Keratinocyte (primary cell): ENCODE measurements at regions not wholly inside any gene's neighbourhood (a gene's known extent, or its start where the extent isn't known, plus 50 kb on each side); places are given as distances from the start of the nearest gene placed in this dataset.
A peak's percentile ranks its signal among the peaks of the same experiment; 100 is the strongest.

Source experiments
- DNase-seq: peaks from one replicate; pipeline ENCODE4 v3.0.0-alpha.2; 2011; ENCODE audit warnings: low read depth, missing footprints, low spot score
- FAIRE-seq: peaks from 2 replicates; lab custom pipeline; 2011; peaks lifted over from hg19 to GRCh38; lab: Jason Lieb, UNC
- H2AFZ ChIP-seq: 2 replicates; pipeline ENCODE4 v1.6.0; 2012; ENCODE audit warnings: low read length, control low read depth, inconsistent platforms; ENCODE audit not compliant: control insufficient read depth
- H3K27ac ChIP-seq: 2 replicates; pipeline ENCODE4 v1.5.1; 2011; ENCODE audit warnings: low read length; ENCODE audit not compliant: control insufficient read depth, insufficient read depth
- H3K27me3 ChIP-seq: 3 replicates; pipeline ENCODE4 v1.6.0; 2011; ENCODE audit warnings: low read length; ENCODE audit not compliant: control insufficient read depth, insufficient read depth; ENCODE audit errors: extremely low read depth
- H3K36me3 ChIP-seq, 2 experiments: 2 replicates in 1 of 2; 3 replicates in 1 of 2; pipeline ENCODE4 v1.5.1; 2011; ENCODE audit warnings: low read length in 2 of 2, mild to moderate bottlenecking in 1 of 2; ENCODE audit not compliant: control insufficient read depth in 2 of 2, insufficient read depth in 2 of 2; ENCODE audit errors: extremely low read depth in 1 of 2
- H3K4me1 ChIP-seq: 3 replicates; pipeline ENCODE4 v1.5.1; 2011; ENCODE audit warnings: low read length; ENCODE audit not compliant: control insufficient read depth, insufficient read depth; ENCODE audit errors: extremely low read depth
- H3K4me2 ChIP-seq: 3 replicates; pipeline ENCODE4 v1.6.0; 2011; ENCODE audit warnings: low read depth, low read length; ENCODE audit not compliant: control insufficient read depth, insufficient read depth; ENCODE audit errors: extremely low read depth
- H3K4me3 ChIP-seq, 3 experiments: fragments of 200-600 bp in 1 of 3; sonication (generic) in 1 of 3; 2 replicates in 2 of 3; 3 replicates in 1 of 3; pipeline ENCODE4 v1.5.1; 2011 to 2016; ENCODE audit warnings: low read length in 3 of 3, mild to moderate bottlenecking in 3 of 3, control low read depth in 2 of 3, inconsistent platforms in 1 of 3, low read depth in 1 of 3, mixed read lengths in 1 of 3, mixed run types in 1 of 3, moderate library complexity in 1 of 3; ENCODE audit not compliant: control insufficient read depth in 2 of 3, insufficient read depth in 2 of 3; ENCODE audit errors: extremely low read depth in 1 of 3
- H3K79me2 ChIP-seq: 2 replicates; pipeline ENCODE4 v1.6.0; 2012; ENCODE audit warnings: low read length; ENCODE audit not compliant: control insufficient read depth, insufficient read depth
- H3K9ac ChIP-seq: 3 replicates; pipeline ENCODE4 v1.6.0; 2011; ENCODE audit warnings: low read length; ENCODE audit not compliant: control insufficient read depth, insufficient read depth; ENCODE audit errors: extremely low read depth
- H3K9me1 ChIP-seq: 3 replicates; pipeline ENCODE4 v1.6.0; 2011; ENCODE audit warnings: low read length; ENCODE audit not compliant: control insufficient read depth, insufficient read depth; ENCODE audit errors: extremely low read depth
- H3K9me3 ChIP-seq: 2 replicates; pipeline ENCODE4 v1.5.1; 2012; ENCODE audit warnings: low read depth, low read length; ENCODE audit not compliant: control insufficient read depth
- H4K20me1 ChIP-seq: 3 replicates; pipeline ENCODE4 v1.6.0; 2011; ENCODE audit warnings: low read length; ENCODE audit not compliant: control insufficient read depth, insufficient read depth; ENCODE audit errors: extremely low read depth
- EZH2 ChIP-seq: IDR thresholded peaks from one replicate; pipeline ENCODE4 v1.6.1; 2012; ENCODE audit warnings: inconsistent platforms, mild to moderate bottlenecking, low read length, moderate library complexity
- dilution Hi-C: fragments of 300-500 bp; cut with MboI; formaldehyde crosslinking; loops from one replicate; pipeline ENCODE4 v1.7.0; 2020; ENCODE audit warnings: low sequenced_read_pairs; ENCODE audit not compliant: extremely low pct_ligation_motif_present
- TF ChIP-seq, protein P1 (sequence below), 3 experiments: IDR thresholded peaks in 1 of 3; conservative IDR thresholded peaks in 1 of 3; optimal IDR thresholded peaks in 1 of 3; 2 replicates in 2 of 3; 3 replicates in 1 of 3; pipeline versions ENCODE3 to v1.5.1; 2011; ENCODE audit warnings: low read length in 3 of 3, mild to moderate bottlenecking in 3 of 3, moderate library complexity in 2 of 3, control low read depth in 1 of 3, inconsistent platforms in 1 of 3; ENCODE audit not compliant: insufficient read depth in 2 of 3; ENCODE audit errors: extremely low read depth in 1 of 3

DNA sequence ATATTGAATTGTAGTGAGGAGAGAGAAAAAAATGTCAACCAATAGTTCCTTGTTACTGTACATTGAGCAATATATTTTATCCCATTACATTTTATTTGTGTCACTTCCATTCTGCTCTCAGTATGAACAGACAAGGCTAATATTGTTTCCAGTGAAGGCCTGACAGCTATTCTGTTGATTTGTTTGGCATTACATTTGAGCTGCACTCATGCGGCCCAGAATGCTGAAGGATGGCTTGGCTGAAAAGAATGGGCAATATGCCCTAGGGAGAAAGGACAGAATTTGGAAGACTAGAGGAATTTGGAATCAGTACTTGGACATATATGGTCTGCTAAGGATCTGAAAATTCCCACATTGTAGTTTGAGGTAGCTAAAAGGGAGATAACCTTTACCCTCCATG, 1294.4 kb downstream of the CDH8 start:
- no peaks in the 10 kb centered on the region for H3K27me3 ChIP-seq
- no peak overlapping the region for H3K4me3 ChIP-seq
- no peaks in the 10 kb centered on the region for H3K9me3 ChIP-seq
- H3K9me1 ChIP-seq, result no peaks in the 10 kb centered on the region
- FAIRE-seq (no peak), DNase-seq (no peak)
- no peaks in the 10 kb centered on the region for H4K20me1 ChIP-seq
- H2AFZ ChIP-seq, result no peak overlapping the region
- H3K79me2 ChIP-seq, result no peaks in the 10 kb centered on the region
- no peak for TF ChIP-seq EZH2
- TF ChIP-seq, protein P1, sequence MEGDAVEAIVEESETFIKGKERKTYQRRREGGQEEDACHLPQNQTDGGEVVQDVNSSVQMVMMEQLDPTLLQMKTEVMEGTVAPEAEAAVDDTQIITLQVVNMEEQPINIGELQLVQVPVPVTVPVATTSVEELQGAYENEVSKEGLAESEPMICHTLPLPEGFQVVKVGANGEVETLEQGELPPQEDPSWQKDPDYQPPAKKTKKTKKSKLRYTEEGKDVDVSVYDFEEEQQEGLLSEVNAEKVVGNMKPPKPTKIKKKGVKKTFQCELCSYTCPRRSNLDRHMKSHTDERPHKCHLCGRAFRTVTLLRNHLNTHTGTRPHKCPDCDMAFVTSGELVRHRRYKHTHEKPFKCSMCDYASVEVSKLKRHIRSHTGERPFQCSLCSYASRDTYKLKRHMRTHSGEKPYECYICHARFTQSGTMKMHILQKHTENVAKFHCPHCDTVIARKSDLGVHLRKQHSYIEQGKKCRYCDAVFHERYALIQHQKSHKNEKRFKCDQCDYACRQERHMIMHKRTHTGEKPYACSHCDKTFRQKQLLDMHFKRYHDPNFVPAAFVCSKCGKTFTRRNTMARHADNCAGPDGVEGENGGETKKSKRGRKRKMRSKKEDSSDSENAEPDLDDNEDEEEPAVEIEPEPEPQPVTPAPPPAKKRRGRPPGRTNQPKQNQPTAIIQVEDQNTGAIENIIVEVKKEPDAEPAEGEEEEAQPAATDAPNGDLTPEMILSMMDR (optimal IDR thresholded peaks at IDR 0.05 in 1 of 3, IDR thresholded peaks at IDR 0.05 in 1 of 3, conservative IDR thresholded peaks at IDR 0.05 in 1 of 3; ENCODE audit: extremely low read depth in 1 of 3, insufficient read depth in 2 of 3, low read length in 3 of 3), result no peak
- no peaks in the 10 kb centered on the region for H3K4me1 ChIP-seq
- H3K9ac ChIP-seq, result no peak overlapping the region
- no peak overlapping the region for H3K27ac ChIP-seq
- no peaks in the 10 kb centered on the region for H3K36me3 ChIP-seq
- dilution Hi-C loops, result no loop called here
- no peak overlapping the region for H3K4me2 ChIP-seq

DNA sequence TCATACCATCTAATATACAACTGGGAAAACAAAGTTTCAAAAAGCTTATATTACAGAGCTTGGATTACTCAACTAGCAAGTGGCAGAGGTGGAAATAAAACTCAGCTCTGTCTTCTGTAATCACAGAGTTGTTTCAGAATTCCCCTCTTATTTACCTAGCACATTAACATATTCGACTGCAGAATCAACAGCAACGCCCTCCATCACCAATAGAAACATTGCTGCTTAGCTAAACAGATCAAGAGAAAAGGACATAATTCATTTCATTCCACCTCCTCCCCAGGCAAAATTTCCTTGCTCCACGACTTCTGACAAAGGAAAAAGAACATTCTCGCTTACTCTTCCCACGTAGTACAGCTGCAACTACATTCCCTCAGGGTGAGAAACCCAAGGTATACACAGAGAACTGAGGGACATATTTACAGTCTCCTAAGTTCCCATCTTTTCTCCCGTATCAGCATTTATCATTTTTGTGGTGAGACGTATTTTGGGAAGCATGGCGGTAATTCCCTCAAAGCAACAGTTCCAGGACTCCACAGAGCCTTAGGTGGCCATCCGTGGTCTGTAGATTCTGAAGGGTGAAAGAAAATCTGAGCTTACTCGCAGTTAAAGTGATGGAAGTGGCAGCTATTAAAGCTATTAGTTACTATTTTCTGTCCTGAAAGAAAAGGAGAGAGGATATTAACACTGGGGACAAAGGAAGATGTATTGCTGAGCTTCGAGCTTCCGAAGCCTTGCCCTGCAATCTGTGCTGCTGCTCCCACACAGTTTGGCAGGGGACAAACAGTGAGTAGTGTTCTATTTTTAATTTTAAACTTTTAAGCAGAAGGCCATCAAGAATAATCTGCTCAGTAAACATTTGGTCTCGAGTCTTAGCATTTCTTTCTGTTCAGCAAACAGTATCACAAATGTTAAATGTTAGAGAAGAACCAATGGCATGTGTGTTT, 1296.2 kb downstream of the CDH8 start:
- no peak for TF ChIP-seq EZH2
- TF ChIP-seq, protein P1 (optimal IDR thresholded peaks at IDR 0.05 in 1 of 3, IDR thresholded peaks at IDR 0.05 in 1 of 3, conservative IDR thresholded peaks at IDR 0.05 in 1 of 3; ENCODE audit: extremely low read depth in 1 of 3, insufficient read depth in 2 of 3, low read length in 3 of 3), result no peak
- Histone ChIP-seq H3K79me2 (no peaks in the 10 kb centered on the region), H3K9me1 (no peaks in the 10 kb centered on the region), H3K4me1 (no peaks in the 10 kb centered on the region), H3K4me3 (no peak overlapping the region), H3K36me3 (no peaks in the 10 kb centered on the region), H3K27me3 (no peaks in the 10 kb centered on the region), H3K27ac (no peak overlapping the region), H3K4me2 (peak overlapping the region; percentile 54), H3K9me3 (no peaks in the 10 kb centered on the region), H4K20me1 (no peaks in the 10 kb centered on the region), H2AFZ (peak overlapping the region; percentile 86), H3K9ac (no peak overlapping the region)
- dilution Hi-C loops, result no loop called here
- DNase-seq (no peak), FAIRE-seq (peak; percentile 34)
